22Rv1 (cell line): ENCODE measurements at regions not wholly inside any gene's neighbourhood (a gene's known extent, or its start where the extent isn't known, plus 50 kb on each side); places are given as distances from the start of the nearest gene placed in this dataset.

Source experiments
- H3K27ac ChIP-seq: fragments of 450-650 bp; 2 replicates; pipeline ENCODE4 v1.5.1; 2017
- ZFX ChIP-seq: fragments of 450-650 bp; IDR thresholded peaks from 2 replicates; pipeline ENCODE4 v1.6.1; 2017; ENCODE audit warnings: antibody characterized with exemption, borderline replicate concordance
- TF ChIP-seq, protein P1 (sequence below): fragments of 450-650 bp; IDR thresholded peaks from 2 replicates; pipeline ENCODE4 v1.5.1; 2017; ENCODE audit warnings: mild to moderate bottlenecking

DNA sequence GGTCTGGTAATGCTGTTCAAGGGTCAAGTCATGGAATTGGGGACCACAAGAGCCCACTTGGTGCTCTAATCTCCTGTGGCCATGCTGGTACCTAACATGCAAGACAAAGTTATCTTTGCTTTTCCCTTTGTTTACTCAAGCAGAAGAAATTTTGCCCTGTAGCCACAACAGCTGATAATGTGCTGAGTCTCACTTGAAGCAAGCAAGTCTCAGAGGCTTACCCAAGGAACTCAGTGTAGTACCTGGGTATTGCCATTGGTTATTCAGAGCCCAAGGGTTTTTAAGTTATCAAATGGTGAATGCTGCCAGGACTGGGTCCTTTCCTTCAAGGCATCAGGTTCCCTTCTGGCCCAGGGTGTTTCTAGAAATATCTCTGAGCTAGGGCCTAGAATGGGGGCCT, 198.9 kb upstream of the RNPC3 start:
- no peak overlapping the region for H3K27ac ChIP-seq
- no peak for TF ChIP-seq ZFX
- TF ChIP-seq, protein P1, sequence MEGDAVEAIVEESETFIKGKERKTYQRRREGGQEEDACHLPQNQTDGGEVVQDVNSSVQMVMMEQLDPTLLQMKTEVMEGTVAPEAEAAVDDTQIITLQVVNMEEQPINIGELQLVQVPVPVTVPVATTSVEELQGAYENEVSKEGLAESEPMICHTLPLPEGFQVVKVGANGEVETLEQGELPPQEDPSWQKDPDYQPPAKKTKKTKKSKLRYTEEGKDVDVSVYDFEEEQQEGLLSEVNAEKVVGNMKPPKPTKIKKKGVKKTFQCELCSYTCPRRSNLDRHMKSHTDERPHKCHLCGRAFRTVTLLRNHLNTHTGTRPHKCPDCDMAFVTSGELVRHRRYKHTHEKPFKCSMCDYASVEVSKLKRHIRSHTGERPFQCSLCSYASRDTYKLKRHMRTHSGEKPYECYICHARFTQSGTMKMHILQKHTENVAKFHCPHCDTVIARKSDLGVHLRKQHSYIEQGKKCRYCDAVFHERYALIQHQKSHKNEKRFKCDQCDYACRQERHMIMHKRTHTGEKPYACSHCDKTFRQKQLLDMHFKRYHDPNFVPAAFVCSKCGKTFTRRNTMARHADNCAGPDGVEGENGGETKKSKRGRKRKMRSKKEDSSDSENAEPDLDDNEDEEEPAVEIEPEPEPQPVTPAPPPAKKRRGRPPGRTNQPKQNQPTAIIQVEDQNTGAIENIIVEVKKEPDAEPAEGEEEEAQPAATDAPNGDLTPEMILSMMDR: no peak

- H3K27ac ChIP-seq: no peak overlapping the region
- TF ChIP-seq ZFX: no peak
These were observed 201.5 kb upstream of the COL11A1 start for GRCh38 chr1:103309786-103310185.

DNA sequence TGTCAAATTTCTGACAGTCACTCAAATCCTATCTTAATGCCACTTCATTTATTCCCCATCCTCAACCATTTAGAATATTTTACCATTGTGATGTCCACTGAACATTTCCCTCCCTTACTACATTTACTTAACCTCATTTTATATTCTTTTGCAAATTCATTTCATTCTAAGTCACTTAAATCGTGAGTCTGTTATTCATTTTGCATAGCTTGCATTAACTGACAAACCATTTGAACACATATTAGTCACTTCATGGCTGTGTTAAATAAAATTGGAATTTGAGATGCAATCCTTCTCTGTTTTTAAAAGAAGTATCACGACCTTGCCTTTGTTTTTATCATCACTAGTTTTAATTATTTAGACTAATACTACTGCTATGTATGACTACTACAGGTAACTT, 199.4 kb upstream of the COL11A1 start:
- TF ChIP-seq, protein P1: no peak

GRCh38 chr1:103283841-103284669, 175.7 kb upstream of the COL11A1 start:
- H3K27ac ChIP-seq: no peak overlapping the region
- TF ChIP-seq, protein P1: no peak
- no peak for TF ChIP-seq ZFX

More for the DNA sequence above, 199.4 kb upstream of the COL11A1 start:
- H3K27ac ChIP-seq: no peak overlapping the region

- no peak for TF ChIP-seq ZFX
- TF ChIP-seq, protein P1: no peak
These were observed 175.0 kb upstream of the COL11A1 start for GRCh38 chr1:103283371-103283770.

DNA sequence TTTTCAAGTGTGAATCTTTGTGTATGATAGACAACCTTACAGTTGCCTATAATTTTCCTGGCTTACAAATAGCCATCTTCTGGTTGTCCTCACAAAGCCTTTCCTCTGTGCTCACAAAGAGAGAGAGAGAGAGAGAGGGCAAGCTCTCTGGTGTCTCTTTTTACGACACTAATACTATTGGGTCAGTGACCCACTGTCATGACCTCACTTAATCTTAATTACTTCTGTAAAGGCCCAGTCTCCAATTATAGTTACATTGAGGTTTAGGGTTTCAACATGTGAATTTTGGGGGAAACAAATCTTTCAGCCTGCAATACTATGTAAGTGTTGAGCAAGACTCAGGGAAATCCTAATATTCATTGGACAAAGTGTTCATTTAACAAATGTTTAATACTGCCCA, 167.4 kb upstream of the COL11A1 start:
- H3K27ac ChIP-seq: no peak overlapping the region
- TF ChIP-seq, protein P1: no peak
- TF ChIP-seq ZFX: no peak

More at GRCh38 chr1:103283371-103283770, 175.0 kb upstream of the COL11A1 start:
- H3K27ac ChIP-seq: no peak overlapping the region

DNA sequence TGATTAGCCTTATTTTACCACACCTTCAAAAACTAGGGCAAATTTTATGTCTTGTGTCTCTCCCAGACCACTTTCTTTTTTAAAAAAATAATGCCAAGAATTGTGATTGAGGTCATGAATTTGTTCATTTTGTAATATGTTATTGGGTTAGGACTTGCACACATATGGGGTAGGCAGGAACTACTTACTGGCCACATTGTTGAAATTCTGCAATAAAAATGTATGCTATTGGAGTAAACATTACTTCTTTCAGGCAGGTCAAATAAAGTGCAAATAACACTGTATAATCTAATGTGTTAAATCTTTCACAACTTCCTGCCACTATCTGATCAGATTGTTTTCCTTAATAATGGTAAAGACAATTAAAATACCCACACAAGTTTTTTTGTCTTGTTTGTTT, 166.6 kb upstream of the COL11A1 start:
- no peak for TF ChIP-seq ZFX
- TF ChIP-seq, protein P1: no peak

More for the DNA sequence above, 166.6 kb upstream of the COL11A1 start:
- H3K27ac ChIP-seq: no peak overlapping the region
